ENCODE measurements at regions not wholly inside any gene's neighbourhood (a gene's known extent, or its start where the extent isn't known, plus 50 kb on each side); places are given as distances from the start of the nearest gene placed in this dataset.

- H3K36me3 ChIP-seq (ENCODE audit: control insufficient read depth in 2 of 2, extremely low read depth in 1 of 2, insufficient read depth in 2 of 2, low read length in 2 of 2), result no peaks in the 10 kb centered on the region
- no peak for TF ChIP-seq GATA2 (IDR thresholded peaks at IDR 0.05; ENCODE audit: insufficient read depth, insufficient read length, low read depth, low read length)
- no peak for TF ChIP-seq JUN (IDR thresholded peaks at IDR 0.05; ENCODE audit: borderline replicate concordance, insufficient read depth, insufficient read length, low read depth)
- TF ChIP-seq MYC (IDR thresholded peaks at IDR 0.05; ENCODE audit: low read depth, low read length), result no peak
- TF ChIP-seq MAX (IDR thresholded peaks at IDR 0.05; ENCODE audit: insufficient read depth, insufficient read length), result no peak
- no peak for TF ChIP-seq POLR2AphosphoS5 (IDR thresholded peaks at IDR 0.05; ENCODE audit: insufficient read depth, low read depth, low read length)
- TF ChIP-seq POLR2A (IDR thresholded peaks at IDR 0.05; ENCODE audit: low read depth, low read length), result no peak
- H3K9ac ChIP-seq (replicated peaks; ENCODE audit: extremely low read depth, insufficient read depth, low read length), result no peak overlapping the region
- CTCF ChIA-PET, result no interaction called here
- POLR2A ChIA-PET, result no interaction called here
- FAIRE-seq (no peak), DNase-seq (ENCODE audit: low read depth, low spot score) (no peak)
- no peak overlapping the region for H2AFZ ChIP-seq (ENCODE audit: low read depth, low read length)
- H3K4me2 ChIP-seq (ENCODE audit: insufficient read depth, low read length), result no peak overlapping the region
- H4K20me1 ChIP-seq (replicated peaks; ENCODE audit: control insufficient read depth, extremely low read depth, insufficient read depth, low read length), result no peaks in the 10 kb centered on the region
- no peaks in the 10 kb centered on the region for H3K79me2 ChIP-seq (ENCODE audit: control insufficient read depth, insufficient read depth, low read length)
- no peaks in the 10 kb centered on the region for H3K9me1 ChIP-seq (replicated peaks; ENCODE audit: control insufficient read depth, extremely low read depth, insufficient read depth, low read length)
- dilution Hi-C loops (cut with MboI; ENCODE audit: extremely low pct_ligation_motif_present, low sequenced_read_pairs) (no loop called here), intact Hi-C loops (cut with micrococcal nuclease) (no loop called here)
- BruUV-seq (replicated peaks), result no TSS peak
- H3K9me3 ChIP-seq (replicated peaks; ENCODE audit: control insufficient read depth, insufficient read depth, low read length), result peaks cover 6% of the 10 kb centered on the region
- H3K27me3 ChIP-seq (ENCODE audit: control insufficient read depth in 2 of 2, insufficient read depth in 2 of 2, low read length in 2 of 2), result no peaks in the 10 kb centered on the region
- H3K4me3 ChIP-seq (replicated peaks in 1 of 3; ENCODE audit: insufficient read depth in 1 of 3, low read depth in 1 of 3, low read length in 3 of 3), result no peak overlapping the region
- no peak overlapping the region for H3K27ac ChIP-seq (ENCODE audit: insufficient read depth, low read depth, low read length)
- H3K4me1 ChIP-seq (ENCODE audit: control insufficient read depth, extremely low read depth, insufficient read depth, low read length), result no peaks in the 10 kb centered on the region
Observed at GRCh38 chr10:111455776-111456426, 379.1 kb downstream of the ADRA2A start.

GRCh38 chr10:111458256-111458655, 381.4 kb downstream of the ADRA2A start:
- ChIA-PET POLR2A (no interaction called here), CTCF (no interaction called here)
- H4K20me1 ChIP-seq (replicated peaks; ENCODE audit: control insufficient read depth, extremely low read depth, insufficient read depth, low read length), result no peaks in the 10 kb centered on the region
- dilution Hi-C loops (cut with MboI; ENCODE audit: extremely low pct_ligation_motif_present, low sequenced_read_pairs), result no loop called here
- H3K4me2 ChIP-seq (ENCODE audit: insufficient read depth, low read length), result no peak overlapping the region
- no peak for DNase-seq (ENCODE audit: low read depth, low spot score)
- H3K9ac ChIP-seq (replicated peaks; ENCODE audit: extremely low read depth, insufficient read depth, low read length), result no peak overlapping the region
- intact Hi-C loops (cut with micrococcal nuclease), result no loop called here
- H3K36me3 ChIP-seq (ENCODE audit: control insufficient read depth in 2 of 2, extremely low read depth in 1 of 2, insufficient read depth in 2 of 2, low read length in 2 of 2), result no peaks in the 10 kb centered on the region
- FAIRE-seq, result no peak
- no peak overlapping the region for H3K4me3 ChIP-seq (replicated peaks in 1 of 3; ENCODE audit: insufficient read depth in 1 of 3, low read depth in 1 of 3, low read length in 3 of 3)
- no TSS peak for BruUV-seq (replicated peaks)
- no peaks in the 10 kb centered on the region for H3K4me1 ChIP-seq (ENCODE audit: control insufficient read depth, extremely low read depth, insufficient read depth, low read length)
- H3K79me2 ChIP-seq (ENCODE audit: control insufficient read depth, insufficient read depth, low read length), result no peaks in the 10 kb centered on the region
- no peaks in the 10 kb centered on the region for H3K9me1 ChIP-seq (replicated peaks; ENCODE audit: control insufficient read depth, extremely low read depth, insufficient read depth, low read length)
- H3K27me3 ChIP-seq (ENCODE audit: control insufficient read depth in 2 of 2, insufficient read depth in 2 of 2, low read length in 2 of 2), result no peaks in the 10 kb centered on the region
- no peak overlapping the region for H2AFZ ChIP-seq (ENCODE audit: low read depth, low read length)
- H3K27ac ChIP-seq (ENCODE audit: insufficient read depth, low read depth, low read length), result no peak overlapping the region
- TF ChIP-seq GATA2 (IDR thresholded peaks at IDR 0.05; ENCODE audit: insufficient read depth, insufficient read length, low read depth, low read length), result no peak
- no peak for TF ChIP-seq POLR2A (IDR thresholded peaks at IDR 0.05; ENCODE audit: low read depth, low read length)
- no peak for TF ChIP-seq EZH2 (IDR thresholded peaks at IDR 0.05; ENCODE audit: borderline replicate concordance, low read depth, low read length, severe bottlenecking)
- TF ChIP-seq JUN (IDR thresholded peaks at IDR 0.05; ENCODE audit: borderline replicate concordance, insufficient read depth, insufficient read length, low read depth), result no peak
- TF ChIP-seq CTCF (IDR thresholded peaks at IDR 0.05; ENCODE audit: extremely low read depth in 1 of 2, insufficient read depth in 1 of 2, low read depth in 1 of 2, low read length in 2 of 2), result no peak
- no peak for TF ChIP-seq MYC (IDR thresholded peaks at IDR 0.05; ENCODE audit: low read depth, low read length)
- H3K9me3 ChIP-seq (replicated peaks; ENCODE audit: control insufficient read depth, insufficient read depth, low read length), result peaks cover 6% of the 10 kb centered on the region

All from endothelial cell of umbilical vein (primary cell).